NOMO-1 treated with dmso at 0.1 percent for 144 hours (cell line): ENCODE measurements at regions not wholly inside any gene's neighbourhood (a gene's known extent, or its start where the extent isn't known, plus 50 kb on each side); places are given as distances from the start of the nearest gene placed in this dataset.
"Not testable (repeated sequence)": the region's sequence is repeated elsewhere in the genome, so short reads cannot be mapped to it uniquely, and the experiment has no call there.

Experiments
- DNase-seq: peaks from one replicate; lab custom pipeline; 2025; ENCODE audit not compliant: unreplicated experiment; lab: John Stamatoyannopoulos, UW

DNA sequence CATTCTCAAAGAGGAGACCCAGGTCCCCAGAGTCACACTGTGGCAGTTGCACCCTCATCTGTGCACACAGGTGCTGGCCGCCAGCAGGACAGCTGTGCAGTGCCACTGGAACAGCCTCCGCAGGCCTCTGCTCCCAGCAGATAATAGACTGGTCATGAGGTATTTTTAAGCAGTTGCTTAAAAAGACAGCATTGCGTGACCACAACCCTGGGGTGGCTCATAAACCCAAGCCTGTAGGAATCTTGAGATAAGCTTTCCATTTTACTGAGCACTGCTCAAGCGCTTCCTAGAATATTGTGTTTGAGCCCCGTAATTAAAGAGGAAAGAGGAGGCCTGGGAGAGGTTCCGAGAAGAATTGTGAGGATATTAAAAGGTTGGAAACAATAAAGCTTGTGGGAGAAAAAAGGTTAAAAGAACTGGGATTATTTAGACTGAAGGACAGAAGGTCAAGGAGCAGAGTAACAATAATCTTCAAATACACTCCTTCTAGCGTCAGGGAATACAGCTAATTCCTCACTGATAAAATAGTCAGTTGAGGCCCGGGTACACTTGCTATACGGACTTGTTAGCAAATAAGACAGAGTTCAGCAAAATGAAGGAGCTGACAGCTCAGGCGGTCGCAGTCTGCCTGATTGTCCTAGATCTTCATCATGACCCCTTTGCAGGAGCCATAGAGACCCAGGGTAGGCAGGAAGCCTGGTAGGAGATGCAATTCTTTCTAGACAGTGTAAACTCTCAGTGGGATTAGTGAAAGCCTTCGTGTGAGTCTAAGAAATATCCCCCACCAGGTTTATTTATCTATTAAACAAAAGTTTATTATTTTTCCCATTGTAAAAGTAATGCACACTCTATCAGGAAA, 86.2 kb upstream of the KIT start:
- DNase-seq: no peak

DNA sequence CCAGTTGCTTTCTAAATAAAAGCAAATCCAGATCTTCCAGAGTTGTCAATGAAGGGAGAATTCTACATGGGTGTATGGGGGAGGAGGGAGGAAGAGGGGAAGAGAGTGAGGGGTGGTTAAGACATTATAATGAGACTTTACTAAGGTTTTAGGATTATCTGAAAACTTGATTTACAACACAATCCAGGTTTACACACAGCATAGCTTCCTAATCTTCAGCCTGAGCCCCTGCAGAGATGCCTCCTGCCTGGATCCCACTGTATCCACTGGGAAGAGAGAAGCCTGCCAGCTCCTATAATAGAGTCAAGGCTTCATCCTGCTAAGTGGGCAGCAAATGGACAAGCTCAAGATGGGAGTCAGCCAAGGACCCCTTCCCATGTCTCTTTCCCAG, 85.6 kb upstream of the KIT start:
- no peak for DNase-seq

DNA sequence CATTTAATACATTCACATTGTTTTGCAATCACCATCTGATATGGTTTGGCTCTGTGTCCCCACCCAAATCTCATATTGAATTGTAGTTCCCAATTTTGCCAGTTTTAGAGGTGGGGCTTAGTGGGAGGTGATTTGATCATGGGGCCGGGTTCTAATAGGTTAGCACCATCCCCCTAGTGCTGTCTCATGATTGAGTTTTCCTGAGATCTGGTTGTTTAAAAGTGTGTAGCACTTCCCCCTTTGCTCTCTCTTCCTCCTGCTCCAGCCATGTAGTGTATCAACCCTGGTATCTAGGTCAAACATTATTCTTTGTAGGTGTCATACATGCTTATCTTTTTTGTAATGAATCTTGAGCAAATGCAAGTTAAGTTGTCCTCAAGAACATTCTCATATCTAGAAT, 83.3 kb upstream of the KIT start:
- no peak for DNase-seq

DNA sequence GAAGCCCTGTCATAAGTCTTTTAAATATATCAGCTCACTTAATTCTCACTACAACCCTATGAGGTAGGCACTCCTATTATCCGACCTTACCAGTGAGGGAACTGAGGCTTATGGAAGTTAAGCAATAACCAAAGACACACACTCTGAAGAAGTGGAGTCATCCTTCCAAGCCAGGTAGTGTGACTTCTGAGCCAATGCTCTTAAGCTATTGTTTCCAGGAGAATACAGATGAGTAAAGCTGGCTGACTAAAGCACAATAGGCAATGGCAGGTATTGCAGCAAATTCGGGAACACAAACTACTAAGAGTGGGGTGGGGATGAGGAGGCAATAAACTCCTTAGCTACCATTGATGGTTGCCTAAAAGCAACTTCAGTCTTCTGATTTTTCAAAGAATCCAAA, 81.8 kb upstream of the KIT start:
- no peak for DNase-seq

DNA sequence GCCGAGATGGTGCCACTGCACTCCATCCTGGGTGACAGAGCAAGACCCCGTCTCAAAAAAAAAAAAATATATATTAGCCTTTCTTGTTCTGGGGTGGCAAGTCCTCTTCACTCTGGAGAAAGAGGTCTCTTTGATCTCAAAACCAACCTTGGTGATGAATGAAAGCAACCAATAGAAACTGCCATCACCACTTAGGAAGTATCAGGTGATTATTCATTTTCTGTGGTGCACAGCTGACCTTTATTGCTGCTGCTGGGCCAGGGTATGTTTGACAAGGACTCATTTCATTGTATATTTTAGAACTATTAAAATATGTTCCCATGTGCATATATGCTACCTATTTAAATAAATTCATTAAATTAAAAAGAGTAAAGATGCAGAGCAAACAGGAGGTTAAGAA, 76.0 kb upstream of the KIT start:
- DNase-seq: no peak

DNA sequence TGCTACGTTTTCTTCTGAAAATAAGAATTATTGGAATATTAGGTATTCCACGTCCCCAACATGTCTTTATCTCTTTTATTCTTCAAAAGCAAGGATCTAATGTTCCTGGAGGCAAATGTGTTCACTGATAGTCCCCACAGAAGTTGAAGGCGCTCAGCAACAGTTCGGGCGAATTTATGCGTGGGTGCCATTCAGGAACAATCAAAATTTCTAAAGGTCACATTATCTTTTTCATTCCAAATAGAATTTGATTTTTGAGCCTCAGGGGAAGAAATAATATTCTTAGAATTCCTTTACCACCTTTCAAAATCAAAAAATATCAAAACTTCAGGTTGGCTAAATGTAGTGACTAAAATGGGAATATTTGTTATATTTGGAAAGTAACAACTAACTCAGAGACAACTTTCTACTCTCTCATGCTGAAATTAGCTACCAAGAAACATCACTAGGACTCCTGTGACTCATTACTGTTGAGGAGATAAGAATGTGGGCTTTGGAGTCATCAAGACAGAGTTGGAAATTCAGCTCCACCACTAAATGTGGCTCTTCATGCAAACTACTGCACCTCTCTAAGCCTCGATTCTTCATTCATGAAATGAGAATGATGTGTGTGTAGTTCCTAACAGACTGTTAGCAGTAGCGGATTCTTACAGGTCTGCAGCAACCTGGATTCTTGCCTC, 72.3 kb upstream of the KIT start:
- DNase-seq: no peak

DNA sequence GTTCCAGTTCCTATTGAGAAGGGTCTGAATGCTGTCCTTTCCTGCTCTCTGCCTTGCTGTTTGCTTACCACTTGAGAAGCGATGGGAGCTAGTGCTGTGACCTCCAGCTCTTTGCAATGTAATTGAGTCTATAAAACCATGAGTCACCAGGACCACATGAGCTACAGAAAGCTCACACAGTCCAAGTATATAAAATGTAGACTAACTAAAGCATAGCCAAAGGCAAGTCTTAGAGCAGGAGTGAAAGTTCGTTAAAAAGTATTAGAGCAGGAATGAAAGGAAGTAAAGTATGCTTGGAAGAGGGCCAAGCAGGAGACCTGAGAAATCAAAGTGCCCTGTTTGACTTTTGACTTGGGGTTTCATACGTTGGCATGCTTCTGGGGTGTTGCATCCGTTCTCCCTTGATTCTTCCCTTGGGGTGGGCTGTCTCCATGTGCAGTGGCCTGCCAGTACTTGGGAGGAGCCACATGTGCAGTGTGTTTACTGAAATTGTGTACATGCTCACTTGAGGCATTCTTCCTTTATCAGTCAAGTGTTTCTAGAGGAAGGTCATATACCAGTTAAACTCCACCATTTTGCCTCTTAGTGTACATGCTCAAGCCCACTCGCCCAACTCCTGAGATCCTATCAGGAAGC, 71.3 kb upstream of the KIT start:
- no peak for DNase-seq

DNA sequence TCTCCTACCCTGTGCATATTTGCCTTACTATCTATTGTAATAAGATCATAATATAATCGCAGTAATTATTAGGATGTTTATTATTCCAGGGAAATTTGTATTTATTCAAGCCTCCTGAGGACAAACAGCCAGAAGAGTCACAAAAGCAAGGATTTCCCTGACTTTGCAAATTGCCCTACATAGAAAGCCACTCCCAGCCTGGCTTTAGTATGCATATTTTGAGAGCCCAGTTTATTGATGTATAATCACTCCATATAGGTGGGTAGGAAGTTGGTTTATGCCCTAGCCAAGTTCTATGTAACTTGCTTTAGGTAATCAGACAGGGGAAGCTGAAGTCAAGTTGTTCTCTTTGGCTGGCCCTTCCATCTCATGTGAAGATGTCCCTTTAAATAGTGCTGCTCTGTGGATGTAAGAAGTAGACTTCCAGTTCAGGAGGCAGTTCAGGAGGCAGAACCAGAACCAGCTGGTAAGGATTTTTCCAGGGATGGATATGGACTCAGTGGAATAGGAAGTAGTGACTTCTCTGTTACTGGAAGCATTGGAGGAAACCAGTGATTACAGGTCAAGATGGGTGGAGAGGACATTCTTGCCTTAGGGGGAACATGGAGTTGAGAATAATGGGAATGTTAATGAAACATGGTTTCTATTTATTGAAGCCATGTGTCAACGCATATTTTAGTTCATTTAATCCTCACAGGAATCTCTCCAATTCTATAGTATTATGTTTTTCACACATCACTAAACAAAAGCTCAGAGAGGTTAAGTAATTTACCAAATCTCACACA, 70.5 kb upstream of the KIT start:
- no peak for DNase-seq

DNA sequence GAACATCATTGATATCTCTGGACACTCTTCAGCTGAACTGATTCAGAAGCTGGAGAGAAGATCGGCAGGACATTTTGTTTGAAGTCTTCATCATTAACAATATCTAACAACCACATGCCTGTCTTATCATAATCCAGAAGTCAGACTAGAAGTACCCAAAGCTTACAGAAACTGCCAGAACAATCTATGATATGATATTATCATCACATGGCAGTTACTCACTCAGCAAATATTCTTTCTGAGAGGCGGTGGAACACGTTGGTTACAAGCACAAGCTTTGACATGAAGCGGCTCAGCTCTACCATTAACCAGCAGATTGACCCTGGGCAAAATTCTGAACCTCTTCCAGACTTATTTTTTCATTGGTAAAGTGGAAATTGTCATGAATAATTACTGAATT, 69.4 kb upstream of the KIT start:
- DNase-seq: no peak

DNA sequence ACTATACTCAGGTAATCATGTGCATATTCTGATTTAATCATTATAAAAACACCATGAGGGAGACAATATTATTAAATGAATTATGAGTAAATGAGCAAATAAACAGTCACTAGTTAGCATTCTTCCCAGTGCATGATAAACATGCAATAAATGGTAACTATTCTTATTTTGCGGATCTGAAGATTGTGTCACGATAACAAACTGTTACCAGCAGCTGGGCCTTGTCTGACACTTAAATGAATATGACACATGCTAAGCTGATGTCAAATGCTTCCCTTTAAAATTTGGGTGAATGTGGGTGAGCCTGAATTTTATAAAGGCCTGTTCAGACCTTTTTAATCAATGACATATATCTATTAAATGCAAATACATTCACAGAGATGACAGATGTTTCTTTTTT, 68.2 kb upstream of the KIT start:
- no peak for DNase-seq

DNA sequence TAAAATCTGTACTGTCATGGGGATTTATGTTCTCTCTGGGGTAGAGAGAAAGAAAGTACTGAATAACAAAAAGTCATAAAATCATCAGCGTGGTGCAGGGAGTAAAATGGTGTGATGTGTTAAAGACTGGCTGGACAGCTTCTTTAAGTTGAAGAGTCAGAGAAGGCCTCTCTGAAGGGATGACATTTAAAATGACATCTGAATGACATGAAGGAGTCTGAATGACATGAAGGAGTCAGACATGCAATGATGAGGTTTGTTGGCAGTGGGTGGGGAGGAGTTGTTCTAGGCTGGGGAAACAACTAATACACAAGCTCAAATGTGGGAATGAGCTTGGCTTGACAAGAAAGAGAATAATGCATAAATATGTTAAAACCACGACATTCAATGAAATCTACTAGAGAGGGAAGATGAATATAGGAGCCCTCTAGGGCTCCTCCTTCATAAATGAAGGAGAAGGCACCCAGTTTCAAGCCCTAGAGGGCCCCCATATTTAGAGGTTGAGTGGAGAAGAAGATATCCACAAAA, 63.9 kb upstream of the KIT start:
- no peak for DNase-seq

DNA sequence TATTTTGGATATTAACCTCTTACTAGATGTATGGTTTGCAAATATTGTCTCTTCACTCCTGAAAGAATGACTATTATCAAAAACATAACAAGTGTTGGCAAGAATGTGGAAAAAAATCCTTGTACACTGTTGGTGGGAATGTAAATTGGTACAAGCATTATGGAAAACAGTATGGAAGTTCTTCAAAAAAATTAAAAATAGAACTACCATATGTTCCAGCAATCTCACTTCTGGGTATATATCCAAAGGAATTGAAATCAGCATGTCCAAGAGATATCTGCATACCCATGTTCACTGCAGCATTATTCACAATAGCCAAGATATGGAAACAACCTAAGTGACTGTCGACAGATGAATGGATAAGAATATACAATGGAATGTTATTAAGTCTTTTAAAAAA, 61.6 kb upstream of the KIT start:
- DNase-seq: no peak

DNA sequence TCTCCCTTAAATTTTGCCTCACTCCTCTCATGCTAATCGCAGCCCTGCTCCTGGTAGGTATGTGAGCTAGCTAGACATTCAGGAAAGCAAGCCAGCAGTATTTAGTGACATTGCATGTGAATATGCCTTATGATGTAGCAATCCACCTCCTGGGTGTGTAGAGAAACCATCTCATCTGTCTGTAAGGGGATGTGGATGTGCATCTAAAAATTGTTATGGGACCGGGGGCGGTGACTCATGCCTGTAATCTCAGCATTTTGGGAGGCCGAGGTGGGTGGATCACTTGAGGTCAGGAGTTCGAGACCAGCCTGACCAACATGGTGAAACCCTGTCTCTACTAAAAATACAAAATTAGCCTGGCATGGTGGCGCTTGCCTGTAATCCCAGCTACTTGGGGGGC, 60.1 kb upstream of the KIT start:
- DNase-seq: not testable (repeated sequence)

DNA sequence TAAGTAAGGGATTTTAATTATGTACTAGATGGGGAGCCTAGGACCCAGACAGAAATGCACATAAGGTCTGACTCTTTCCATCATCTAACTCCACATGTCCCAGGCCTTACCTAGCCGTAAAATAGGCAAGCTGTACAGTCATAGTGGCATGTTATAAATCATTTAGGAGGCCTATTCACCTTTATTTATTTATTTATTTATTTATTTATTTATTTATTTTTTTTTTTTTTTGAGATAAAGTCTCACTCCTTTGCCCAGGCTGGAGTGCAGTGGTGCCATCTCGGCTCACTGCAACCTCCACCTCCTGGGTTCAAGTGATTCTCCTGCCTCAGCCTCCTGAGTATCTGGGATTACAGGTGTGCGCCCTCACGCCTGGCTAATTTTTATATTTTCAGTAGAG, 55.6 kb upstream of the KIT start:
- DNase-seq: not testable (repeated sequence)

DNA sequence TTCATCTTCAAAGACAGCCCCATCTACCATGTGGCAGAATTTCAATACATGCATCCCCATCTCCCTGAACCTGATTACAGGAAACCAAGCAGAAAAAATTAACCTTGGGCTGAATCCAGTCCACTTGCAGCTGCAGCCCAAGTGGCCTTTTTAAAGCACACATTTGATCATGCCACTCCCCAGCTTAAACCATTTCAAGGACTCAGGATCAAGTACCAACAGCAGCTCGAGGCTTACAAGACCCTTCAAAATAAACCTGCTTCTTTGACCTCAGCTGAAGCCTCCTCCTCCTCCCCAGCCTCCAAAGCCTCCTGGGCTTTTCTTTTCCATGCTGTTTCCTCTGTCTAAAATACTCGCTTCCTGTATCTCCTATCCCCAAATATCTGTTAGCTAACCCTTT, 50.7 kb upstream of the KIT start:
- DNase-seq: no peak

DNA sequence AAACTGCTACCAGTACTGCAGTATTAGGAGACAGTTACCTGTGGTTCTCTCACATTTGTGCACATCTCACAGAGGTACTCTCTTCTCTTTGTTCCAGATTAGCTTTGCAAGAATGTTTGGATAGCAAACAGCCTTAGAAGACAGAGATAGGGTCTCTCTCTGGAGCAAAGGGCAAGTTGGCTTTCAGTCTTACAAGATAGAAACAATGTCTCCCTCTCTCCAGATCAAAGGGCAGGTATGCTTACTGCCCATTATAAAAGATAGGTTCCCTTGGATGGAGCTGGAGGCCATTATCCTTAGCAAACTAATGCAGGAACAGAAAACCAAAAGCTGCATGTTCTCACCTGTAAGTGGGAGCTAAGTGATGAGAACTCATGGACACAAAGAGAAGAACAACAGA, 50.2 kb upstream of the KIT start:
- DNase-seq: no peak
